Fibroblast of lung (primary cell): ENCODE measurements at regions not wholly inside any gene's neighbourhood (a gene's known extent, or its start where the extent isn't known, plus 50 kb on each side); places are given as distances from the start of the nearest gene placed in this dataset.
"Not testable (repeated sequence)": the region's sequence is repeated elsewhere in the genome, so short reads cannot be mapped to it uniquely, and the experiment has no call there.

Experiments used
- CTCF ChIP-seq, 2 donors: IDR thresholded peaks in 1 of 2; conservative IDR thresholded peaks in 1 of 2; 1 replicate in 1 of 2; 2 replicates in 1 of 2; pipeline ENCODE4 v1.5.1; 2011 to 2012; ENCODE audit warnings: low read length in 2 of 2, control low read depth in 1 of 2, inconsistent platforms in 1 of 2, low read depth in 1 of 2, mild to moderate bottlenecking in 1 of 2
- EZH2 ChIP-seq: IDR thresholded peaks from 2 replicates; pipeline ENCODE4 v1.5.1; 2012; ENCODE audit warnings: low read length, control low read depth, mild to moderate bottlenecking; ENCODE audit errors: missing control alignments

DNA sequence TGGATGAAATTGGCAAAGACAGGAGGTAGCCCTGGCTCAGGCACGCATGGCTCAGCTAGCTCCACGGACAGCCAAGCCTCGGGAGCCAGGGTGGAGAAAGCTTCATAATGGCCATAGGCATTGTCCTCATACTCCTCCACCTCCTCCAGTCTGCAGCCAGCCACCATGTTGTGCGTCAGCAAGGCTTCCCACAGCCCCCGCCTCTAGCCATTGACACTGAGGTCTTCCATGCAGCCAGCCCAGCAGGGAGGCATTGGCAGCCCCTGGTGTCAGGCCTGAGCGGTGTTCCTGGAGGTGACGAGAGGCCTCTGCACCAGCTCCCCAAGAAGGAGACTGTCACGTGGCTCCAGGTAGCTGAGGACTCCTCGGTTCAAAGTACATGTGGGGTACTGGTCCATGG, 117.0 kb upstream of the ZSCAN2 start:
- not testable (repeated sequence) for TF ChIP-seq CTCF (conservative IDR thresholded peaks at IDR 0.05 in 1 of 2, IDR thresholded peaks at IDR 0.05 in 1 of 2; ENCODE audit: low read depth in 1 of 2, low read length in 2 of 2); EZH2
